ENCODE measurements at regions not wholly inside any gene's neighbourhood (a gene's known extent, or its start where the extent isn't known, plus 50 kb on each side); places are given as distances from the start of the nearest gene placed in this dataset.

DNA sequence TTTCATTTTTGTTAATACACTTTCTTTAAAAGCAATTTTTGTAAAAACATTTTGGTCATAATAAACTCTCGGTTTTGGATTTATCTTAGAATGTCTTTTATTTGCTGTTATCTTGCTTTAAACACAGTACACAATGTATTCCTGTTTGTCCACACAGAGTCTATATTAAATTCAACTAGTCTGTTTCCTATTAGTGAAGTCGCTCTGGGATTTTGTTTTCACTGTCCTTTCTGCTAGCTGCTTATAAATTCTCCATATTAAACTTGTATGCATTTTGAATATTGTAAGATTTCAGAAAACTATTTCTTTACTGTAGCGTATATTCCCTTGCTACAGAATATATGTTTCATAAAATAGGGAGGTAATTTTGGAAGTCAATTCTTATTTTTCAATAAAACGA, 630.2 kb downstream of the HDGFL1 start:
- Mint-ChIP-seq H3K9me3 (ENCODE audit: unreplicated experiment) (no peaks in the 10 kb centered on the region), H3K4me1 (ENCODE audit: unreplicated experiment) (no peaks in the 10 kb centered on the region), H3K27ac (ENCODE audit: unreplicated experiment) (no peak overlapping the region), H3K36me3 (ENCODE audit: unreplicated experiment) (no peaks in the 10 kb centered on the region), H3K27me3 (ENCODE audit: unreplicated experiment) (no peaks in the 10 kb centered on the region), H3K4me3 (ENCODE audit: unreplicated experiment) (no peak overlapping the region)
- TF ChIP-seq, protein P1, sequence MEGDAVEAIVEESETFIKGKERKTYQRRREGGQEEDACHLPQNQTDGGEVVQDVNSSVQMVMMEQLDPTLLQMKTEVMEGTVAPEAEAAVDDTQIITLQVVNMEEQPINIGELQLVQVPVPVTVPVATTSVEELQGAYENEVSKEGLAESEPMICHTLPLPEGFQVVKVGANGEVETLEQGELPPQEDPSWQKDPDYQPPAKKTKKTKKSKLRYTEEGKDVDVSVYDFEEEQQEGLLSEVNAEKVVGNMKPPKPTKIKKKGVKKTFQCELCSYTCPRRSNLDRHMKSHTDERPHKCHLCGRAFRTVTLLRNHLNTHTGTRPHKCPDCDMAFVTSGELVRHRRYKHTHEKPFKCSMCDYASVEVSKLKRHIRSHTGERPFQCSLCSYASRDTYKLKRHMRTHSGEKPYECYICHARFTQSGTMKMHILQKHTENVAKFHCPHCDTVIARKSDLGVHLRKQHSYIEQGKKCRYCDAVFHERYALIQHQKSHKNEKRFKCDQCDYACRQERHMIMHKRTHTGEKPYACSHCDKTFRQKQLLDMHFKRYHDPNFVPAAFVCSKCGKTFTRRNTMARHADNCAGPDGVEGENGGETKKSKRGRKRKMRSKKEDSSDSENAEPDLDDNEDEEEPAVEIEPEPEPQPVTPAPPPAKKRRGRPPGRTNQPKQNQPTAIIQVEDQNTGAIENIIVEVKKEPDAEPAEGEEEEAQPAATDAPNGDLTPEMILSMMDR (IDR thresholded peaks at IDR 0.05): no peak
- DNase-seq (ENCODE audit: extremely low spot score, unreplicated experiment): no peak

DNA sequence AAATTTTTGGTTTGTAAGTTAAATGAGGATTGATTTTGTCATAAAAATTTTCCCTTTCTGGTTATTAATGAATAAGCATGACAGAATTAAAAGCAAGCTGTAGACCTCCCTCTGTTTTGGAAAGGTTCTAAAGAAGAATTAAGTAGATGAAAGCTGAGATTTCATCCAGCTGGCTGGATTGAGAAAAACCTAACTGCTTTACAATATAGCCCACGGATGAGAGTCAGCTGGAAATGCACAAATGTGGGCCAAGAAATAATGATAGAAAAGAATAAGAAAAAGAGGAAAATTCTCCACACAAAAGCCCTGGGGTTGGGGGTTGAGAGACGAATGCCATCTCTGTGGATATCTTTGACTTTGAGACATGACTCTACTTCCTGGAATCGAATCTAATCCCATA, 631.6 kb downstream of the HDGFL1 start:
- Mint-ChIP-seq H3K9me3 (ENCODE audit: unreplicated experiment) (no peaks in the 10 kb centered on the region), H3K27ac (ENCODE audit: unreplicated experiment) (no peak overlapping the region), H3K27me3 (ENCODE audit: unreplicated experiment) (no peaks in the 10 kb centered on the region), H3K4me1 (ENCODE audit: unreplicated experiment) (no peaks in the 10 kb centered on the region), H3K36me3 (ENCODE audit: unreplicated experiment) (no peaks in the 10 kb centered on the region), H3K4me3 (ENCODE audit: unreplicated experiment) (no peak overlapping the region)
- TF ChIP-seq, protein P1 (IDR thresholded peaks at IDR 0.05): no peak
- DNase-seq (ENCODE audit: extremely low spot score, unreplicated experiment): no peak

DNA sequence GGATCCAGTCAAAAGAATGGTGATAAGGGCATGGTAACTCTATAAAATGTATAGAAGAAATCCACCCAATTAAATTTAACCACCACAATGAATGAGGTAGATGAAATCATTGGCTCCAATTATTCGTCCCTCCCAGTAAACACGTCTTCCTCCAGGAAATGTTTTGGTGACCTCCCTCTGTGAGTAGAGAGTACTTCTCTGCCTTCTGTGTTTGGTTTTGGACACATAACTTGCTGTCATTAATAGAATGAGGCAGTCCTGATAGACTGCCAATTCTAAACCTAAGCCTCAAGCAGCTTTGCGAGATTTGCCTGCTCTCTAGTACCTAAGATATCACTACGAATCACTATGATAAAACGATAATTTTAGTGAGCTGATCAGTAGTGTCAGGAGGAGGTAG, 632.8 kb downstream of the HDGFL1 start:
- Mint-ChIP-seq H3K9me3 (ENCODE audit: unreplicated experiment) (no peaks in the 10 kb centered on the region), H3K4me1 (ENCODE audit: unreplicated experiment) (no peaks in the 10 kb centered on the region), H3K27ac (ENCODE audit: unreplicated experiment) (no peak overlapping the region), H3K4me3 (ENCODE audit: unreplicated experiment) (no peak overlapping the region), H3K36me3 (ENCODE audit: unreplicated experiment) (no peaks in the 10 kb centered on the region), H3K27me3 (ENCODE audit: unreplicated experiment) (no peaks in the 10 kb centered on the region)
- no peak for DNase-seq (ENCODE audit: extremely low spot score, unreplicated experiment)
- TF ChIP-seq, protein P1 (IDR thresholded peaks at IDR 0.05): no peak

- DNase-seq (ENCODE audit: extremely low spot score, unreplicated experiment): no peak
- Mint-ChIP-seq H3K4me3 (ENCODE audit: unreplicated experiment) (no peak overlapping the region), H3K27me3 (ENCODE audit: unreplicated experiment) (no peaks in the 10 kb centered on the region), H3K36me3 (ENCODE audit: unreplicated experiment) (no peaks in the 10 kb centered on the region), H3K4me1 (ENCODE audit: unreplicated experiment) (no peaks in the 10 kb centered on the region), H3K9me3 (ENCODE audit: unreplicated experiment) (peaks cover 23% of the 10 kb centered on the region), H3K27ac (ENCODE audit: unreplicated experiment) (no peak overlapping the region)
- TF ChIP-seq, protein P1 (IDR thresholded peaks at IDR 0.05): no peak
Measured at GRCh38 chr6:23212398-23212797, 643.0 kb downstream of the HDGFL1 start.

DNA sequence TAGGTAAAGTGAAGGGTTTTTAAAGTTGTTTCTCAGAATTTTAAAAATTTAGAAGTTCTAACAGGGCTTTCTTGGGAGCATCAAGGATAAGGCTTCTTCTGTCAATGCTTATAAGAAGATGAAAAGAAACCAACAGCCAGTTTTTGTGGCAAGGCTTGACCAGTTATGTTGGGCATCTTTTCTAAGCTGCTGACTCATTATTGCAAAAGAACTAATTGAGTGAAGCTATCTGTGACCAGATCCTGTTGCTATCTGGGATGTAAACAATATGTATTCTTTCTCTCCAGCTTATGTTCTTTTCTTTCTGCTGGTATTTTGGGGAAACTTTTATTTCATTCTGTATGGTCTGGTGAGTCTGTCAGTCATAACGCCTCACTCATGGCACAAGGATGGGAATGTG, 643.8 kb downstream of the HDGFL1 start:
- Mint-ChIP-seq H3K4me1 (ENCODE audit: unreplicated experiment) (no peaks in the 10 kb centered on the region), H3K27me3 (ENCODE audit: unreplicated experiment) (no peaks in the 10 kb centered on the region), H3K9me3 (ENCODE audit: unreplicated experiment) (peaks cover 16% of the 10 kb centered on the region), H3K36me3 (ENCODE audit: unreplicated experiment) (no peaks in the 10 kb centered on the region), H3K27ac (ENCODE audit: unreplicated experiment) (no peak overlapping the region), H3K4me3 (ENCODE audit: unreplicated experiment) (no peak overlapping the region)
- TF ChIP-seq, protein P1 (IDR thresholded peaks at IDR 0.05): no peak
- no peak for DNase-seq (ENCODE audit: extremely low spot score, unreplicated experiment)

Measured in osteocyte (in vitro differentiated cells).